Gastroesophageal sphincter (tissue), 4 donors: ENCODE measurements at regions not wholly inside any gene's neighbourhood (a gene's known extent, or its start where the extent isn't known, plus 50 kb on each side); places are given as distances from the start of the nearest gene placed in this dataset.

Experiments used
- ATAC-seq: fragments of 150-250 bp; one replicate; pipeline ENCODE4 v1.9.1; 2016; ENCODE audit warnings: mild to moderate bottlenecking, moderate library complexity
- H3K27ac ChIP-seq, 4 donors: fragments of 200-600 bp; sonication (generic) in 3 of 4; 1 replicate in 3 of 4; 2 replicates in 1 of 4; pipeline ENCODE4 v1.5.1; 2016 to 2019
- H3K27me3 ChIP-seq: fragments of 200-600 bp; sonication (generic); one replicate; pipeline ENCODE4 v1.5.1; 2019
- H3K36me3 ChIP-seq, 2 donors: fragments of 200-600 bp; sonication (generic); one replicate each; pipeline ENCODE4 v1.5.1; 2019; ENCODE audit warnings: control low read depth in 1 of 2
- H3K4me1 ChIP-seq, 3 donors: fragments of 200-600 bp; sonication (generic); 1 replicate in 2 of 3; 2 replicates in 1 of 3; pipeline ENCODE4 v1.5.1; 2016 to 2019; ENCODE audit warnings: control low read depth in 2 of 3
- H3K4me3 ChIP-seq, 2 donors: fragments of 200-600 bp; sonication (generic); one replicate each; pipeline ENCODE4 v1.5.1; 2019; ENCODE audit warnings: mild to moderate bottlenecking in 1 of 2, moderate library complexity in 1 of 2
- H3K9me3 ChIP-seq, 3 donors: fragments of 200-600 bp; sonication (generic); one replicate each; pipeline ENCODE4 v1.5.1; 2017 to 2019; ENCODE audit warnings: control low read depth in 2 of 3
- CTCF ChIP-seq, 4 experiments: fragments of 200-600 bp in 2 of 4; fragments of 450-650 bp in 2 of 4; sonication (generic) in 1 of 4; IDR thresholded peaks; one replicate each; pipeline ENCODE4 v1.5.1; 2017 to 2019; ENCODE audit warnings: antibody characterized with exemption in 4 of 4, mild to moderate bottlenecking in 2 of 4, moderate library complexity in 2 of 4
- EP300 ChIP-seq: sonication (generic); formaldehyde crosslinking; IDR thresholded peaks from one replicate; pipeline ENCODE4 v1.6.1; 2017; ENCODE audit warnings: antibody characterized with exemption, mild to moderate bottlenecking
- POLR2A ChIP-seq, 2 donors: fragments of 450-650 bp; IDR thresholded peaks; one replicate each; pipeline ENCODE4 v1.6.1; 2017; ENCODE audit warnings: antibody characterized with exemption in 2 of 2, mild to moderate bottlenecking in 2 of 2, moderate library complexity in 1 of 2
- POLR2AphosphoS5 ChIP-seq: sonication (generic); formaldehyde crosslinking; IDR thresholded peaks from one replicate; pipeline ENCODE4 v1.6.1; 2017; ENCODE audit warnings: antibody characterized with exemption
- WGBS, 2 donors: methylation state at CpG; one replicate each; pipeline ENCODE4 v1.1.5; 2018; ENCODE audit warnings: low coverage in 1 of 2; 5-methylcytosine and 5-hydroxymethylcytosine counted together

GRCh38 chr16:65661558-65661957, 539.7 kb upstream of the CDH11 start:
- no peaks in the 10 kb centered on the region for H3K9me3 ChIP-seq
- H3K27me3 ChIP-seq: no peaks in the 10 kb centered on the region
- TF ChIP-seq EP300 (no peak), POLR2AphosphoS5 (no peak), CTCF (IDR thresholded peaks at IDR 0.05) (no peak), POLR2A (IDR thresholded peaks at IDR 0.05) (no peak)
- no peaks in the 10 kb centered on the region for H3K4me1 ChIP-seq
- H3K36me3 ChIP-seq: no peaks in the 10 kb centered on the region
- no peak for ATAC-seq
- no peak overlapping the region for H3K27ac ChIP-seq
- H3K4me3 ChIP-seq: no peak overlapping the region
- WGBS, 2 donors: 80 to 87% methylated on average over 1 to 2 of the region's 5 CpGs

GRCh38 chr16:65660390-65660789, 538.5 kb upstream of the CDH11 start:
- no peak for ATAC-seq
- Histone ChIP-seq H3K4me3 (no peak overlapping the region), H3K27ac (no peak overlapping the region), H3K36me3 (no peaks in the 10 kb centered on the region), H3K9me3 (no peaks in the 10 kb centered on the region), H3K27me3 (peaks cover 5% of the 10 kb centered on the region), H3K4me1 (no peaks in the 10 kb centered on the region)
- TF ChIP-seq POLR2AphosphoS5 (no peak), EP300 (no peak), POLR2A (IDR thresholded peaks at IDR 0.05) (no peak), CTCF (IDR thresholded peaks at IDR 0.05) (no peak)
- WGBS, 2 donors: 55 to 83% methylated on average over 5 of the region's 5 CpGs

- Histone ChIP-seq H3K27me3 (peaks cover 6% of the 10 kb centered on the region), H3K4me1 (no peaks in the 10 kb centered on the region), H3K27ac (no peak overlapping the region), H3K9me3 (no peaks in the 10 kb centered on the region), H3K36me3 (no peaks in the 10 kb centered on the region), H3K4me3 (no peak overlapping the region)
- TF ChIP-seq POLR2AphosphoS5 (no peak), EP300 (no peak), CTCF (IDR thresholded peaks at IDR 0.05) (no peak)
- ATAC-seq: no peak
- WGBS, 2 donors: 83 to 92% methylated on average over 1 to 5 of the region's 7 CpGs
Observed at GRCh38 chr16:65659758-65660157, 537.9 kb upstream of the CDH11 start.

GRCh38 chr16:65658787-65659220, 536.9 kb upstream of the CDH11 start:
- WGBS, 2 donors: 83 to 100% methylated on average over 1 of the region's 2 CpGs
- Histone ChIP-seq H3K4me3 (no peak overlapping the region), H3K27me3 (peaks cover 6% of the 10 kb centered on the region), H3K4me1 (no peaks in the 10 kb centered on the region), H3K9me3 (no peaks in the 10 kb centered on the region), H3K27ac (no peak overlapping the region), H3K36me3 (no peaks in the 10 kb centered on the region)
- no peak for ATAC-seq
- no peak for TF ChIP-seq EP300
- TF ChIP-seq CTCF (IDR thresholded peaks at IDR 0.05): no peak

GRCh38 chr16:65658349-65658748, 536.5 kb upstream of the CDH11 start:
- no peak overlapping the region for H3K27ac ChIP-seq
- H3K4me3 ChIP-seq: no peak overlapping the region
- no peaks in the 10 kb centered on the region for H3K36me3 ChIP-seq
- TF ChIP-seq POLR2AphosphoS5 (no peak), EP300 (no peak), CTCF (IDR thresholded peaks at IDR 0.05) (no peak), POLR2A (IDR thresholded peaks at IDR 0.05) (no peak)
- peaks cover 6% of the 10 kb centered on the region for H3K27me3 ChIP-seq
- H3K9me3 ChIP-seq: no peaks in the 10 kb centered on the region
- WGBS, 2 donors: 28 to 36% methylated on average over 3 to 4 of the region's 4 CpGs
- H3K4me1 ChIP-seq: no peaks in the 10 kb centered on the region
- ATAC-seq: peak; percentile 57
